B cell (primary cell): ENCODE measurements at regions not wholly inside any gene's neighbourhood (a gene's known extent, or its start where the extent isn't known, plus 50 kb on each side); places are given as distances from the start of the nearest gene placed in this dataset.

Experiments used
- ATAC-seq: fragments of 200-7000 bp; cut with Tn5 transposase; one replicate; pipeline ENCODE4 v1.10.0; 2021; ENCODE audit warnings: low read depth, mild to moderate bottlenecking, moderate number of reproducible peaks, moderate library complexity
- CTCF ChIA-PET: fragments of 350-600 bp; sonication (Branson Sonifier 250); formaldehyde crosslinking; loops from one replicate; lab custom pipeline; 2021; ENCODE audit warnings: antibody characterized with exemption, inconsistent platforms; lab: Charles Lee
- POLR2A ChIA-PET: fragments of 350-600 bp; sonication (Branson Sonifier 250); formaldehyde crosslinking; loops from one replicate; lab custom pipeline; 2021; ENCODE audit warnings: antibody characterized with exemption; lab: Charles Lee
- DNase-seq: peaks from one replicate; pipeline ENCODE4 v3.0.0; 2013
- H2AFZ ChIP-seq: 2 replicates; pipeline ENCODE4 v1.6.1; 2012; ENCODE audit warnings: mild to moderate bottlenecking, low read depth, low read length; ENCODE audit not compliant: insufficient read depth, poor library complexity, severe bottlenecking
- H3K27ac ChIP-seq, 2 donors: 1 replicate in 1 of 2; 2 replicates in 1 of 2; pipeline ENCODE4 v1.5.1; 2012 to 2013; ENCODE audit warnings: low read length in 2 of 2, mild to moderate bottlenecking in 2 of 2, moderate library complexity in 1 of 2
- H3K27me3 ChIP-seq, 4 experiments: fragments of 200-600 bp in 1 of 4; sonication (generic) in 1 of 4; replicated peaks in 1 of 4; 1 replicate in 2 of 4; 2 replicates in 2 of 4; pipeline versions ENCODE4 v1.6.1 to v1.7.0; 2013 to 2016; ENCODE audit warnings: low read length in 3 of 4, mild to moderate bottlenecking in 2 of 4, mixed read lengths in 1 of 4, moderate library complexity in 1 of 4; ENCODE audit not compliant: insufficient read depth in 4 of 4, control insufficient read depth in 3 of 4; ENCODE audit errors: control extremely low read depth in 1 of 4
- H3K36me3 ChIP-seq, 2 experiments: replicated peaks in 1 of 2; 1 replicate in 1 of 2; 2 replicates in 1 of 2; pipeline versions ENCODE4 v1.6.1 to v1.7.1; 2013; ENCODE audit warnings: low read length in 1 of 2; ENCODE audit not compliant: insufficient read depth in 2 of 2, control insufficient read depth in 1 of 2; ENCODE audit errors: control extremely low read depth in 1 of 2, extremely low read depth in 1 of 2
- H3K4me1 ChIP-seq, 2 donors: fragments of 200-600 bp in 1 of 2; sonication (generic) in 1 of 2; 1 replicate in 1 of 2; 2 replicates in 1 of 2; pipeline versions ENCODE4 v1.5.1 to v1.6.1; 2013 to 2017; ENCODE audit warnings: low read length in 2 of 2; ENCODE audit not compliant: control insufficient read depth in 2 of 2, insufficient read depth in 2 of 2
- H3K4me2 ChIP-seq: replicated peaks from 2 replicates; pipeline ENCODE3; 2012; ENCODE audit warnings: mild to moderate bottlenecking, low read depth, low read length; ENCODE audit not compliant: poor library complexity, severe bottlenecking
- H3K4me3 ChIP-seq, 5 experiments: fragments of 200-600 bp in 1 of 5; sonication (generic) in 1 of 5; 1 replicate in 3 of 5; 2 replicates in 2 of 5; pipeline versions ENCODE4 v1.5.1 to v1.7.0; 2011 to 2016; ENCODE audit warnings: low read length in 4 of 5, mild to moderate bottlenecking in 4 of 5, low read depth in 2 of 5, control low read depth in 1 of 5, moderate library complexity in 1 of 5; ENCODE audit not compliant: insufficient read depth in 1 of 5; ENCODE audit errors: control extremely low read depth in 1 of 5, extremely low read depth in 1 of 5
- H3K79me2 ChIP-seq: fragments of 200-600 bp; sonication (generic); one replicate; pipeline ENCODE4 v1.6.0; 2016; ENCODE audit warnings: low read length; ENCODE audit not compliant: control insufficient read depth, insufficient read depth
- H3K9ac ChIP-seq: fragments of 200-600 bp; sonication (generic); 2 replicates; pipeline ENCODE4 v1.6.1; 2017; ENCODE audit warnings: mild to moderate bottlenecking, low read length, moderate library complexity
- H3K9me3 ChIP-seq, 3 donors: one replicate each; pipeline versions ENCODE4 v1.6.1 to v1.7.1; 2013; ENCODE audit warnings: low read length in 2 of 3; ENCODE audit not compliant: control insufficient read depth in 2 of 3, insufficient read depth in 1 of 3; ENCODE audit errors: control extremely low read depth in 1 of 3
- H4K20me1 ChIP-seq: 2 replicates; pipeline ENCODE4 v1.6.0; 2012; ENCODE audit warnings: mild to moderate bottlenecking, low read length; ENCODE audit not compliant: insufficient read depth, control insufficient read depth, poor library complexity, severe bottlenecking
- H3K27ac Mint-ChIP-seq: one replicate; pipeline ENCODE4 v1.8.0; 2021; ENCODE audit warnings: mixed read lengths
- H3K27me3 Mint-ChIP-seq: one replicate; pipeline ENCODE4 v1.8.0; 2021; ENCODE audit warnings: mixed read lengths
- H3K4me1 Mint-ChIP-seq: one replicate; pipeline ENCODE4 v1.8.0; 2021; ENCODE audit warnings: mixed read lengths
- H3K4me3 Mint-ChIP-seq: one replicate; pipeline ENCODE4 v1.8.0; 2021; ENCODE audit warnings: mixed read lengths
- H3K9me3 Mint-ChIP-seq: one replicate; pipeline ENCODE4 v1.8.0; 2022; ENCODE audit warnings: mixed read lengths; ENCODE audit not compliant: insufficient read depth
- CTCF ChIP-seq: fragments of 200-600 bp; IDR thresholded peaks from one replicate; pipeline ENCODE4 v1.8.0; 2022; ENCODE audit warnings: antibody characterized with exemption, mild to moderate bottlenecking
- EZH2 ChIP-seq: IDR thresholded peaks from 2 replicates; pipeline ENCODE4 v1.6.1; 2012; ENCODE audit warnings: borderline replicate concordance, low read depth, mild to moderate bottlenecking, moderate library complexity, low read length; ENCODE audit not compliant: insufficient read depth, poor library complexity, severe bottlenecking
- WGBS: methylation state at CpG from one replicate; pipeline ENCODE4 v1.1.5; 2013; ENCODE audit warnings: missing lambda C conversion rate; ENCODE audit not compliant: insufficient coverage; 5-methylcytosine and 5-hydroxymethylcytosine counted together
- intact Hi-C: fragments of 100-400 bp; cut with micrococcal nuclease; formaldehyde crosslinking; loops from one replicate; pipeline ENCODE4 v1.10.0; 2022

DNA sequence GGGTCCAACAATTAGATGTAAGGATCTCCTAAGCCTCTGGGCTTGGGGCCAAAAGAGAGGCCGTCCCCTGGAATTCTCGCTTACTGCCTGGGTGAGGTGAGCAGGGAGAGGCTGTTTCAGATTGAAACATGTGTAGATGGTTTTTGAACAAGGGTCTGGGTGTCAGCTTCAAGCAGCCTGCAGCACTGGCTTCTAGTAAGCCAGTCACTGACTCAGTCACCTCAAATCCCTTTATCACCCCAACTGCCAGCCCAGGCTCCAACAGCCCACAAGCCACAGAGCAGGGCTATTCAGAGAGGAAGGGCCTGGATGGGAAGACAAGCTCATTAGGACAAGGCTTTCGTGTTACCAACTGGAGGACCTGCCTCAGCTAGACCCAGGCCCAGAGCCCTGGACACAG lies 180.2 kb downstream of the CCT6B start:
- POLR2A ChIA-PET = no interaction called here
- 84% methylated on average over 3 of the region's 3 CpGs for WGBS

DNA sequence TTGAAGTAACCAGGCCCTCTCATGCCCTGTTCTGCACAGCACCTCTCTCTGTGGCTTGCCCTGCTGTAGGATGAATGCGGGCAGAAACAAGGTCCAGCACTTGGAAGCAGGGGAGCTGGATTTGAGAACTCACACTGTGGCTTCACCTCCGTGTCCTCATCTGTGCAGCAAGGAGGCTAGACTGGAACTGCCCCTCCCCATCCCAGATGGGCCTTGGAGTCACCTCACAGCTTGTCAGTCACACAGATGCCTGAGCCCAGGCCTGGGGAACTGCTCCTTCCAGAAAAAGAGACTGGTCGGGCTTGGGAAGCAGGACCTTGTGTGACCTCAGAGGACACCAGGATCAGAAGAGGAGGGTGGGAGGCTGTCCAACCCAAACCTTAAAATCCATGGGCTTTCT lies 180.8 kb downstream of the CCT6B start:
- Mint-ChIP-seq H3K4me3 (no peak overlapping the region), H3K9me3 (no peaks in the 10 kb centered on the region), H3K27me3 (peaks cover 14% of the 10 kb centered on the region), H3K27ac (no peak overlapping the region), H3K4me1 (no peaks in the 10 kb centered on the region)
- Histone ChIP-seq H3K27me3 (no peaks in the 10 kb centered on the region), H3K36me3 (no peaks in the 10 kb centered on the region), H3K4me3 (no peak overlapping the region), H3K27ac (no peak overlapping the region), H3K9me3 (peaks cover 0 to 16% (median 0%) of the 10 kb centered on the region in 3 donors), H3K9ac (no peak overlapping the region), H3K4me2 (no peak overlapping the region), H3K79me2 (no peaks in the 10 kb centered on the region), H4K20me1 (no peaks in the 10 kb centered on the region), H2AFZ (no peak overlapping the region), H3K4me1 (no peaks in the 10 kb centered on the region)
- ATAC-seq (no peak), DNase-seq (no peak)
- no peak for TF ChIP-seq EZH2
- no peak for TF ChIP-seq CTCF
- 100% methylated on average over 2 of the region's 3 CpGs for WGBS
- ChIA-PET POLR2A (no interaction called here), CTCF (interaction anchor here (1.0 kb wide), 1 partner anchor 12 kb away, joined by 3 read pairs; no protein-coding TSS in a partner anchor)
- intact Hi-C loops = no loop called here

More for the DNA sequence above, 180.2 kb downstream of the CCT6B start:
- intact Hi-C loops = no loop called here
- no peaks in the 10 kb centered on the region for H4K20me1 ChIP-seq
- TF ChIP-seq CTCF (no peak), EZH2 (no peak)
- peaks cover 0 to 18% (median 0%) of the 10 kb centered on the region in 3 donors for H3K9me3 ChIP-seq
- CTCF ChIA-PET = interaction anchor here (1.0 kb wide), 1 partner anchor 12 kb away, joined by 3 read pairs; no protein-coding TSS in a partner anchor
- no peaks in the 10 kb centered on the region for H3K36me3 ChIP-seq
- H3K4me1 ChIP-seq = no peaks in the 10 kb centered on the region
- H2AFZ ChIP-seq = no peak overlapping the region
- Mint-ChIP-seq H3K27ac (no peak overlapping the region), H3K9me3 (no peaks in the 10 kb centered on the region), H3K4me3 (no peak overlapping the region), H3K4me1 (no peaks in the 10 kb centered on the region), H3K27me3 (peaks cover 11% of the 10 kb centered on the region)
- no peak overlapping the region for H3K9ac ChIP-seq
- no peak overlapping the region for H3K4me2 ChIP-seq
- H3K4me3 ChIP-seq = no peak overlapping the region
- no peak overlapping the region for H3K27ac ChIP-seq
- no peaks in the 10 kb centered on the region for H3K79me2 ChIP-seq
- DNase-seq = no peak
- no peaks in the 10 kb centered on the region for H3K27me3 ChIP-seq
- ATAC-seq = no peak
